AG04449 (cell line): ENCODE measurements at regions not wholly inside any gene's neighbourhood (a gene's known extent, or its start where the extent isn't known, plus 50 kb on each side); places are given as distances from the start of the nearest gene placed in this dataset.

Experiments used
- CTCF ChIA-PET: fragments of 350-600 bp; formaldehyde crosslinking; extraction: SDS; loops from one replicate; lab custom pipeline; 2021; ENCODE audit warnings: antibody characterized with exemption; lab: Yijun Ruan, JAX
- POLR2A ChIA-PET: fragments of 400-600, 350-600 bp; formaldehyde crosslinking; extraction: SDS; loops from one replicate; lab custom pipeline; 2020; ENCODE audit warnings: antibody characterized with exemption, inconsistent platforms; lab: Yijun Ruan, JAX
- DNase-seq: peaks from one replicate; pipeline ENCODE4 v3.0.0-alpha.2; 2010; ENCODE audit warnings: low read depth, low spot score
- H3K4me3 ChIP-seq: 2 replicates; pipeline ENCODE4 v1.5.1; 2011; ENCODE audit warnings: low read depth, mild to moderate bottlenecking, control low read depth, low read length
- CTCF ChIP-seq: IDR thresholded peaks from one replicate; pipeline ENCODE4 v1.5.1; 2011; ENCODE audit warnings: mild to moderate bottlenecking, moderate library complexity, low read length, control low read depth, inconsistent platforms; ENCODE audit not compliant: insufficient read depth; ENCODE audit errors: missing control alignments

- DNase-seq: peak; percentile 54
- ChIA-PET POLR2A (no interaction called here), CTCF (interaction anchor here (1.2 kb wide), 1 partner anchor 14 kb away, joined by 4 read pairs; no protein-coding TSS in a partner anchor)
- H3K4me3 ChIP-seq: no peak overlapping the region
- TF ChIP-seq CTCF: no peak
Measured at GRCh38 chr6:15062516-15063252, 183.2 kb upstream of the JARID2 start.

- ChIA-PET POLR2A (no interaction called here), CTCF (interaction anchor here (1.2 kb wide), 1 partner anchor 13 kb away, joined by 4 read pairs; no protein-coding TSS in a partner anchor)
- TF ChIP-seq CTCF: no peak
- DNase-seq: no peak
- no peak overlapping the region for H3K4me3 ChIP-seq
Measured at GRCh38 chr6:15063253-15063853, 182.5 kb upstream of the JARID2 start.

- no peak overlapping the region for H3K4me3 ChIP-seq
- no peak for DNase-seq
- CTCF ChIA-PET: no interaction called here
- TF ChIP-seq CTCF: no peak
- POLR2A ChIA-PET: no interaction called here
Measured at GRCh38 chr6:15065261-15065989, 180.4 kb upstream of the JARID2 start.

GRCh38 chr6:15066089-15066758, 179.6 kb upstream of the JARID2 start:
- ChIA-PET POLR2A (no interaction called here), CTCF (no interaction called here)
- no peak overlapping the region for H3K4me3 ChIP-seq
- TF ChIP-seq CTCF: no peak
- no peak for DNase-seq

GRCh38 chr6:15073344-15073789, 172.5 kb upstream of the JARID2 start:
- ChIA-PET CTCF (no interaction called here), POLR2A (no interaction called here)
- no peak for DNase-seq
- H3K4me3 ChIP-seq: no peak overlapping the region
- no peak for TF ChIP-seq CTCF
